Fibroblast of mammary gland (primary cell): ENCODE measurements at regions not wholly inside any gene's neighbourhood (a gene's known extent, or its start where the extent isn't known, plus 50 kb on each side); places are given as distances from the start of the nearest gene placed in this dataset.

ENCODE experiments used
- DNase-seq: peaks from one replicate; pipeline ENCODE4 v3.0.0-alpha.2; 2010; ENCODE audit warnings: low read depth
- H3K4me3 ChIP-seq: 2 replicates; pipeline ENCODE4 v1.5.1; 2011; ENCODE audit warnings: low read depth, mild to moderate bottlenecking, low read length, moderate library complexity; ENCODE audit not compliant: control insufficient read depth
- CTCF ChIP-seq: conservative IDR thresholded peaks from 2 replicates; pipeline ENCODE4 v1.5.1; 2011; ENCODE audit warnings: low read depth, low read length, inconsistent platforms; ENCODE audit not compliant: control insufficient read depth, insufficient read depth

DNA sequence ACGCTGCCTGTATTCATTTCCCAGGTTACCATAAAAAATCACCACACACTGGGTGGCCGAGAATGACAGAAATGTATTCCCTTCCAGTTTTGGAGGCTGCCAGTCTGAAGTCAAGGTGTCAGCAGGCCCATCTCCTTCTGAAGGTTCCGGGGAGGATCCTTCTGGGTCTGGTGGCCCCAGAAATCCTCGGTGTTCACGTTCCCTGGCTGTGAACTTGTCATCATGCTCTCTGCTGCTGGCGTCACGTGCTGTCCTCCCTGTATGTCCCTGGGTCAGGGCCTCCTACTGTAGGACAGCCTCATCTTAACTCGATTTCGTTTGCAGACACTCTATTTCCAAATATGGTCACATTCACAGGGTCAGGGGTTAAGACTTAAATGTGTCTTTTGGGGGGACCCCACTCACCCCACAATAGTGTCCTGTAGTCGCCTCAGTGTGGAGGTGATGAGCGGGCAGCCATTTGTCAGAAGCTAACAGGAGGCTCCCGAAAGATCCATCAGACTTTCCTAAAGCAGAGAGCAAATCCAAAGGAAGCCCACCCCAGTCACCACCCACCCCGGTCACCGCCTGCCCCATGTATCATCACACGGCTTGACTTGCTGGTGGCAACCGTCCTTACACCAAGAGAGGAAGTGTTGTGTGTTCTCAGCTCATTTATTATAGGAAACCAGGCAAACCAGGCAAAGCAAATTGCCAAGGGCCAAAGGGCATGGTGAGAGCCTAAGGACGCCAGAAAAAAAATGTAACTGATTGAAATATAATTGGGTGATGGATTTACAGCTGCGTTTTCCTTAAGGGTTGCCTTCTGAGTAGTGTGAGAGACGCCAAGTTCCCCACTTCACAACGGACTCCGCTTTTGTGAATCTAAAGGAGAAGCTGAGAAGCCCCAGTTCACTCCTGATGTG lies 148.8 kb upstream of the ZNF236 start:
- no peak for DNase-seq
- no peak overlapping the region for H3K4me3 ChIP-seq
- TF ChIP-seq CTCF, result no peak

DNA sequence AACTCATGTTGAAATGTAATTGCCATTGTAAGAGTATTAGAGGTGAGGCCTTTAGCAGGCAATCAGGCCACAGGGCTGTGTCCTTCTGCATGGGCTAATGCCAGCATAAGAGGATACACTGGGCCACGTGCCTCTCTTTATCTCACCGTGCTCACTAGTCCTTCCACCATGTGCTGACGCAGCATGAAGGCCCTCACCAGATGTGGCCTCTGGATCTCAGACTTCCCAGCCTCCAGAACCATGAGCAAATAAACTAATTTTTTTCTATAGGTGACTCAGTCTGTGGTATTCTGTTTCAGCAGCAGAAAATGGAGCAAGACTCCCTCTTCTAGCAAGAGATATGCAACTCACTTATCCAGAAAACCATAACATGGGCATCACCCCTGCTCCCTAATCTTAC lies 149.7 kb upstream of the ZNF236 start:
- DNase-seq, result peak; percentile 84
- TF ChIP-seq CTCF, result no peak
- H3K4me3 ChIP-seq, result no peak overlapping the region

- DNase-seq, result no peak
- no peak for TF ChIP-seq CTCF
- H3K4me3 ChIP-seq, result no peak overlapping the region
These were observed 151.6 kb upstream of the ZNF236 start for GRCh38 chr18:76670564-76671288.

DNA sequence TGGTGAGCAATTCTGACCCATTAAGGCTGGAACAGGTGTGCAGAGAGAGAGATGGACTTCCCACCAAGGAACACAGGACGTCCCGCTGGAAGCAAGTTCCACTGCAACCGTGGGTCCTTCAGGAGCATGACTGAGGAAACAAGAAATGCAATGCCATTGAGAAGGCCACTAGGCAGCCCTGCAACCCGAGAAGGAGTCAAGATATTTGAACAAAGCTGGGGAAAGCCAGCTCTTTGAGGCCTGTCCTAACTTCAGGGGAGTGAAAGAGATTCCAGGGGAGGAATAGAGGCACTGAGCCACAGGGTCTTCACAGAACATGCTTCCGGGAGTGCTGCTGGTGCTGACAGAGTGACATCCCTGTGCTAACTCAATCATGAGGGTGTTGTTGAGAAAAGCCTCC lies 153.8 kb upstream of the ZNF236 start:
- no peak for DNase-seq
- H3K4me3 ChIP-seq, result no peak overlapping the region
- TF ChIP-seq CTCF, result no peak

DNA sequence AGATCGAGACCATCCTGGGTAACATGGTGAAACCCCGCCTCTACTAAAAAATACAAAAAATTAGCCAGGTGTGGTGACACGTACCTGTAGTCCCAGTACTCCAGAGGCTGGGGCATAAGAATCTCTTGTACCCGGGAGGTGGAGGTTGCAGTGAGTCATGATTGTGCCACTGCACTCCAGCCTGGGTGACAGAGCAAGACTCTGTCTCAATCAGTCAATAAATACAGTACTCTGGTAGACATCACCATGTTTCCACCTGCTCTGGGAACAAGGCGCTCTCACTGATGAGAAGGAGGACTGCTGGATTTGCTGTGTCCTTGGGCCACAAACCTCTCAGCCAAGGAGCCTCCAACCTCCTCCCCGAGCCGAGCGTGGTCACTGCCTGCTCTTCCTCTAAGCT lies 154.2 kb upstream of the ZNF236 start:
- H3K4me3 ChIP-seq, result no peak overlapping the region
- TF ChIP-seq CTCF, result no peak
- DNase-seq, result no peak

- DNase-seq, result no peak
- no peak for TF ChIP-seq CTCF
These were observed 154.8 kb upstream of the ZNF236 start for GRCh38 chr18:76667603-76668002.

More at GRCh38 chr18:76667603-76668002, 154.8 kb upstream of the ZNF236 start:
- no peak overlapping the region for H3K4me3 ChIP-seq
